Dermis microvascular lymphatic vessel endothelial cell (primary cell): ENCODE measurements at regions not wholly inside any gene's neighbourhood (a gene's known extent, or its start where the extent isn't known, plus 50 kb on each side); places are given as distances from the start of the nearest gene placed in this dataset.
A peak's percentile ranks its signal among the peaks of the same experiment; 100 is the strongest.
"Not testable (repeated sequence)": the region's sequence is repeated elsewhere in the genome, so short reads cannot be mapped to it uniquely, and the experiment has no call there.

Experiments used
- DNase-seq, 2 donors: peaks; one replicate each; pipeline versions ENCODE4 v3.0.0 to v3.0.0-alpha.2; 2010; ENCODE audit warnings: low read depth in 2 of 2

GRCh38 chr4:64216741-64217140, 192.5 kb downstream of the TECRL start:
- DNase-seq = no peak

- no peak for DNase-seq
Measured at GRCh38 chr4:64205376-64205775, 203.9 kb downstream of the TECRL start.

GRCh38 chr4:64200001-64200555, 209.2 kb downstream of the TECRL start:
- no peak for DNase-seq

- no peak for DNase-seq
Measured at GRCh38 chr4:64195582-64195981, 213.7 kb downstream of the TECRL start.

- no peak for DNase-seq
Measured at GRCh38 chr4:64192731-64193412, 216.4 kb downstream of the TECRL start.

- no peak for DNase-seq
Measured at GRCh38 chr4:64174247-64174882, 234.9 kb downstream of the TECRL start.

GRCh38 chr4:64166365-64166764, 242.9 kb downstream of the TECRL start:
- no peak for DNase-seq

GRCh38 chr4:64158648-64159326, 250.5 kb downstream of the TECRL start:
- DNase-seq = peak; percentile 21 to 49

- DNase-seq = no peak
Measured at GRCh38 chr4:64157397-64157796, 251.9 kb downstream of the TECRL start.

GRCh38 chr4:64156253-64156652, 253.0 kb downstream of the TECRL start:
- no peak for DNase-seq

GRCh38 chr4:64146030-64146429, 263.2 kb downstream of the TECRL start:
- DNase-seq = no peak

- no peak for DNase-seq
Measured at GRCh38 chr4:64144994-64145393, 264.3 kb downstream of the TECRL start.

- DNase-seq = no peak
Measured at GRCh38 chr4:64130907-64131306, 278.3 kb downstream of the TECRL start.

- no peak for DNase-seq
Measured at GRCh38 chr4:64125354-64125753, 283.9 kb downstream of the TECRL start.

- DNase-seq = no peak
Measured at GRCh38 chr4:64121803-64122202, 287.4 kb downstream of the TECRL start.

- no peak for DNase-seq
Measured at GRCh38 chr4:64105903-64106302, 303.3 kb downstream of the TECRL start.

GRCh38 chr4:64095398-64095797, 313.9 kb downstream of the TECRL start:
- DNase-seq = no peak

- DNase-seq = no peak
Measured at GRCh38 chr4:64079316-64079715, 329.9 kb downstream of the TECRL start.

GRCh38 chr4:64068096-64068495, 341.2 kb downstream of the TECRL start:
- no peak for DNase-seq

- DNase-seq = no peak
Measured at GRCh38 chr4:64062991-64063390, 346.3 kb downstream of the TECRL start.

GRCh38 chr4:64037033-64037432, 372.2 kb downstream of the TECRL start:
- DNase-seq = not testable (repeated sequence)

- no peak for DNase-seq
Measured at GRCh38 chr4:64022560-64022959, 386.7 kb downstream of the TECRL start.

- no peak for DNase-seq
Measured at GRCh38 chr4:64016893-64017292, 392.4 kb downstream of the TECRL start.
